ENCODE measurements at regions not wholly inside any gene's neighbourhood (a gene's known extent, or its start where the extent isn't known, plus 50 kb on each side); places are given as distances from the start of the nearest gene placed in this dataset.

GRCh38 chr20:21902391-21902790 is 196.9 kb downstream of the PAX1 start:
- in situ Hi-C loops (cut with MboI; ENCODE audit: low sequenced_read_pairs): no loop called here

DNA sequence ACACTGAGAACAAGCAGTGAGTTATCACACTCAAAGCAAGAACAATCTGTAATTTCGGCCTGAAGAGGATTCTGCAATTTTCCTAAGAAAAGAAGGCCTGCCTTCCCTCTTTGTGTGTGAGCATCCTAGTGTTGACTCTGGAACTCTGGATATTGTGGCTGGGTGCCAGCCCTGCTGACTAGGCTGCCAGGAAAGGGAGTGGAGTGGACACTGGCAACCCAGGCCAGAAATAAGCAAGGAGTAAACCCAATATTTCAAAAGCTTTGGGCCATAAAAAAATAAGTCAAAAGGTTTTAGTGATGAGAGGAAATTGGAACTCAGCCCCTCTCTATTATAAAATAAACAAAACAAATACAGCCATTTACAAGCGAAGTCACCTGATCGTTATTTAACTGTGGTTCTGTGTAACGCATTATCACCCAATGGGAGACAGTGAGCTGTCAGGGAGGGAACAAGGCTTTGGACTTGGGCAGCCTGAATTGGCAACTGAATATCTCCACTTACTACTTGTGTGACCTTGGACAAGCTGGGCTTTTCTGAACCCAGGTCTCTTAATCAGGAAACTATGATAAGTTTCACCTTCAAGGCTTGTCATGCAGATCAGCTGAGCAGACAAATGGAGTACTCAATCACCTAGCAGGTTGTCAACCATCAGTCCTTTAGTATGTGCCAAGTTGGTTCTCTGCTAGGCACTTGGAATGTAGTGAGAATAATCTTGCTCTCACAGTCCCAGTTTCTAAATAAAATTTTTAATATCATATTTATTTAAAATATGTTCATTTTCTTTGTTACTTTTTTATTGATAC is 196.2 kb downstream of the PAX1 start:
- in situ Hi-C loops (cut with MboI; ENCODE audit: low sequenced_read_pairs): no loop called here

- in situ Hi-C loops (cut with MboI; ENCODE audit: low sequenced_read_pairs): no loop called here
Observed at GRCh38 chr20:21900431-21900830, 195.0 kb downstream of the PAX1 start.

GRCh38 chr20:21874921-21875320 is 169.5 kb downstream of the PAX1 start:
- in situ Hi-C loops (cut with MboI; ENCODE audit: low sequenced_read_pairs): no loop called here

DNA sequence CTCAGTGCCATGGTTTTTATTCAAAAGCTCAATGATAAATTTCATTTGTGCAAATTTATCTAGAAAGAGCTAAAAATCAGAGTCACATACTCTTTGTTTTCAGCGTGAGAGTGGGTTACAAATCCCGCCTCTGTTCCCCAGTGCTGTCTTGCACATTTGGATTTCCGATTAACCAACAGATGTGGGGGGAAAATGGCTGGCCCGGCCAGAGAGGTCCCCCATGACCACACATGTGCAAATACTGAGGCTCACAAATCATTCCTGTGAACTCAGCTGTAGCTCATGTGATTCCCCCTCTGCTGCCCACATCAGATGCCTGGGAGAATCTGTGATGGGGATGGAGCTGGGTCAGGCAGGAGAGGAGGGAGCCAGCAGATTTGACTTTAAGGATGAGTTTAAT is 168.7 kb downstream of the PAX1 start:
- in situ Hi-C loops (cut with MboI; ENCODE audit: low sequenced_read_pairs): no loop called here

GRCh38 chr20:21873291-21873690 is 167.8 kb downstream of the PAX1 start:
- in situ Hi-C loops (cut with MboI; ENCODE audit: low sequenced_read_pairs): no loop called here

GRCh38 chr20:21867811-21868210 is 162.3 kb downstream of the PAX1 start:
- in situ Hi-C loops (cut with MboI; ENCODE audit: low sequenced_read_pairs): no loop called here

GRCh38 chr20:21867353-21867752 is 161.9 kb downstream of the PAX1 start:
- in situ Hi-C loops (cut with MboI; ENCODE audit: low sequenced_read_pairs): no loop called here

- in situ Hi-C loops (cut with MboI; ENCODE audit: low sequenced_read_pairs): no loop called here
Observed at GRCh38 chr20:21862956-21863355, 157.5 kb downstream of the PAX1 start.

GRCh38 chr20:21862259-21862946 is 156.9 kb downstream of the PAX1 start:
- in situ Hi-C loops (cut with MboI; ENCODE audit: low sequenced_read_pairs): no loop called here

- in situ Hi-C loops (cut with MboI; ENCODE audit: low sequenced_read_pairs): no loop called here
Observed at GRCh38 chr20:21840991-21841390, 135.5 kb downstream of the PAX1 start.

- in situ Hi-C loops (cut with MboI; ENCODE audit: low sequenced_read_pairs): no loop called here
Observed at GRCh38 chr20:21839982-21840381, 134.5 kb downstream of the PAX1 start.

GRCh38 chr20:21836346-21836745 is 130.9 kb downstream of the PAX1 start:
- in situ Hi-C loops (cut with MboI; ENCODE audit: low sequenced_read_pairs): no loop called here

- in situ Hi-C loops (cut with MboI; ENCODE audit: low sequenced_read_pairs): no loop called here
Observed at GRCh38 chr20:21835042-21835441, 129.6 kb downstream of the PAX1 start.

- in situ Hi-C loops (cut with MboI; ENCODE audit: low sequenced_read_pairs): no loop called here
Observed at GRCh38 chr20:21832442-21833385, 127.2 kb downstream of the PAX1 start.

- in situ Hi-C loops (cut with MboI; ENCODE audit: low sequenced_read_pairs): no loop called here
Observed at GRCh38 chr20:21826976-21827375, 121.5 kb downstream of the PAX1 start.

GRCh38 chr20:21821358-21821757 is 115.9 kb downstream of the PAX1 start:
- in situ Hi-C loops (cut with MboI; ENCODE audit: low sequenced_read_pairs): no loop called here

GRCh38 chr20:21820688-21821087 is 115.2 kb downstream of the PAX1 start:
- in situ Hi-C loops (cut with MboI; ENCODE audit: low sequenced_read_pairs): no loop called here

GRCh38 chr20:21820045-21820444 is 114.6 kb downstream of the PAX1 start:
- in situ Hi-C loops (cut with MboI; ENCODE audit: low sequenced_read_pairs): no loop called here

GRCh38 chr20:21812379-21812778 is 106.9 kb downstream of the PAX1 start:
- in situ Hi-C loops (cut with MboI; ENCODE audit: low sequenced_read_pairs): no loop called here

- in situ Hi-C loops (cut with MboI; ENCODE audit: low sequenced_read_pairs): no loop called here
Observed at GRCh38 chr20:21809961-21810523, 104.6 kb downstream of the PAX1 start.

All from HL-60/S4 treated with retinoic acid at 250 ng/mL for 4 days and 3 days (cell line).